Activated T-helper 2 cell treated with anti-CD3 and anti-CD28 coated beads, Interferon-gamma antibody, Interleukin-2, Interleukin-4, amounts not matched to agents 10 μg/mL and 5 μg/mL and 100 μg/mL, durations not matched to agents 14 hours and 24 hours and 36 hours (primary cell): ENCODE measurements at regions not wholly inside any gene's neighbourhood (a gene's known extent, or its start where the extent isn't known, plus 50 kb on each side); places are given as distances from the start of the nearest gene placed in this dataset.

Experiments used
- DNase-seq: peaks from one replicate; pipeline ENCODE4 v3.0.0; 2021; ENCODE audit warnings: low spot score
- H3K27ac Mint-ChIP-seq: one replicate; pipeline ENCODE4 v1.8.0; 2021; ENCODE audit warnings: mixed read lengths
- H3K27me3 Mint-ChIP-seq: one replicate; pipeline ENCODE4 v1.8.0; 2021; ENCODE audit warnings: low read depth, mixed read lengths
- H3K36me3 Mint-ChIP-seq: one replicate; pipeline ENCODE4 v1.8.0; 2021; ENCODE audit warnings: low read depth, mixed read lengths
- H3K4me1 Mint-ChIP-seq: one replicate; pipeline ENCODE4 v1.8.0; 2021; ENCODE audit warnings: low read depth, mixed read lengths
- H3K4me3 Mint-ChIP-seq: one replicate; pipeline ENCODE4 v1.8.0; 2021; ENCODE audit warnings: low read depth, mild to moderate bottlenecking, moderate library complexity, mixed read lengths
- H3K9me3 Mint-ChIP-seq: one replicate; pipeline ENCODE4 v1.8.0; 2021; ENCODE audit warnings: mixed read lengths
- intact Hi-C: fragments of 100-400 bp; cut with micrococcal nuclease; formaldehyde crosslinking; loops from one replicate; pipeline ENCODE4 v1.15.1; 2023

- H3K36me3 Mint-ChIP-seq: no peaks in the 10 kb centered on the region
- H3K9me3 Mint-ChIP-seq: no peaks in the 10 kb centered on the region
- H3K27me3 Mint-ChIP-seq: no peaks in the 10 kb centered on the region
- H3K4me1 Mint-ChIP-seq: no peaks in the 10 kb centered on the region
- intact Hi-C loops: no loop called here
- H3K27ac Mint-ChIP-seq: no peak overlapping the region
- H3K4me3 Mint-ChIP-seq: no peak overlapping the region
- DNase-seq: no peak
Measured at GRCh38 chr10:33734393-33735155, 400.1 kb upstream of the NRP1 start.

- Mint-ChIP-seq H3K27ac (no peak overlapping the region), H3K36me3 (no peaks in the 10 kb centered on the region), H3K4me1 (no peaks in the 10 kb centered on the region), H3K9me3 (no peaks in the 10 kb centered on the region), H3K27me3 (no peaks in the 10 kb centered on the region), H3K4me3 (no peak overlapping the region)
- no peak for DNase-seq
- intact Hi-C loops: no loop called here
Measured at GRCh38 chr10:33733058-33733457, 398.6 kb upstream of the NRP1 start.

DNA sequence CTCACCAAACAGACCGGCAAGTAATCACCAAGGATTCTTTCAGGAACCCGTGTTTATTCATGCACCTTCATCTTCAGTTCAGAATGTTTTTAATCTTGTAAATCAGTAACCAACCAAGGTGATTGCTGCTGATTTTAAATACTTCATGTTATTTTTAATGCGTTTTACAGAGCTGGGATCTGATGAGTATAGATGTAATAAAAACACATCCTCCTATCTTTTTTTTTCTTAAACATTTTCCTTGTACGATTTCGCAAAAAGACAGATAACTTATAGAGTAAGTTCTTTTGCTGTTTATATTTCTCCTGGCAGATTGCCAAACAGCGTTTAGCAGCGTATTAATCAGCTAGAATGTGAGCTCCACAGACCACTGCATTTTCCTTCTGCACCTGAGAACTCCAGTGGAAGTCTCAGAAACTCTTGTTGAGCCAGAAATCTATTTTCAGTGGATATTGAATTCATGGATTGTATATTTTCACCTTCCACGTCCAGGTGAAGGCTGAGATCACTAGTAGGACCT, 397.8 kb upstream of the NRP1 start:
- H3K36me3 Mint-ChIP-seq: no peaks in the 10 kb centered on the region
- H3K27ac Mint-ChIP-seq: no peak overlapping the region
- no peaks in the 10 kb centered on the region for H3K4me1 Mint-ChIP-seq
- H3K27me3 Mint-ChIP-seq: no peaks in the 10 kb centered on the region
- H3K9me3 Mint-ChIP-seq: no peaks in the 10 kb centered on the region
- intact Hi-C loops: no loop called here
- no peak for DNase-seq
- no peak overlapping the region for H3K4me3 Mint-ChIP-seq

DNA sequence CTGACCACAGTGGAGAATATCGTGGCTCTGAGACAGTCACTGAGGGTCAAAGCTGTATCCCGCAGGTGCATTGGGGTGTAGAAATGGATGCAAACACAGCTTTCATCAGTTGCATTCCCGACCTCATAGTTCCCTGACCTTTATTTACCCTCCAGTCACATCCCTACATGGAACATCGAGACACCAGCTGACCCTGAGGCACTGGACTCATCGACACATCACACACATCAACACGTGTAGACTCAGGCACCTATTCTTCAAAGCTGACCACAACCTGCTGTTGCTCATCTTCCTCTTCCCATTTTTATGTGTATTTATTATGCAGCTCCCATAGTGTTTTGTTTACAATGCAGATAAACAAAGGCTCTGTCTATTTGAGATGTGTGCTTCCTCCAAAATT, 396.9 kb upstream of the NRP1 start:
- H3K4me3 Mint-ChIP-seq: no peak overlapping the region
- H3K36me3 Mint-ChIP-seq: no peaks in the 10 kb centered on the region
- no peaks in the 10 kb centered on the region for H3K4me1 Mint-ChIP-seq
- no peaks in the 10 kb centered on the region for H3K9me3 Mint-ChIP-seq
- DNase-seq: no peak
- no peak overlapping the region for H3K27ac Mint-ChIP-seq
- intact Hi-C loops: no loop called here
- no peaks in the 10 kb centered on the region for H3K27me3 Mint-ChIP-seq

DNA sequence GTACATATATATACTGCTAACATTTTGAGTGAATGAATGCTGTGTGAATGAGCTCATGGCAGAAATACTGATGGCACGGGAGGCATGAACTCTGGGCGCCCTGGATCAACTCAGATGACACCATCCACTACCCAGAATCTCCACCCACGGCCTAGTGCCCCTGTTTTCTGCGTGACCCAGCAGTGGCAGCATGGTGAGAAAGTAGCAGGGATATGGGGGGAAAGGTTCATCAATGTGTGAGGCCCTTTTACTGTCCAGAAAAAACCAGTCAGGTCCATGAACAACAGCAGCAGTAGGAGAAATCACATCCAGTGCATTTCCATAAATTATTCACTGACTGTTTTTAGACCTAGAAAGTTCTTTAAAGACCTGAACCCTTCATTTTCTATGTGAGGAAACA, 391.0 kb upstream of the NRP1 start:
- DNase-seq: no peak
- Mint-ChIP-seq H3K36me3 (no peaks in the 10 kb centered on the region), H3K27ac (no peak overlapping the region), H3K9me3 (no peaks in the 10 kb centered on the region), H3K4me1 (no peaks in the 10 kb centered on the region), H3K27me3 (no peaks in the 10 kb centered on the region), H3K4me3 (no peak overlapping the region)
- intact Hi-C loops: no loop called here

- intact Hi-C loops: no loop called here
- H3K36me3 Mint-ChIP-seq: no peaks in the 10 kb centered on the region
- H3K4me3 Mint-ChIP-seq: no peak overlapping the region
- DNase-seq: no peak
- H3K27me3 Mint-ChIP-seq: no peaks in the 10 kb centered on the region
- H3K4me1 Mint-ChIP-seq: no peaks in the 10 kb centered on the region
- no peak overlapping the region for H3K27ac Mint-ChIP-seq
- H3K9me3 Mint-ChIP-seq: no peaks in the 10 kb centered on the region
Measured at GRCh38 chr10:33723181-33723580, 388.7 kb upstream of the NRP1 start.

DNA sequence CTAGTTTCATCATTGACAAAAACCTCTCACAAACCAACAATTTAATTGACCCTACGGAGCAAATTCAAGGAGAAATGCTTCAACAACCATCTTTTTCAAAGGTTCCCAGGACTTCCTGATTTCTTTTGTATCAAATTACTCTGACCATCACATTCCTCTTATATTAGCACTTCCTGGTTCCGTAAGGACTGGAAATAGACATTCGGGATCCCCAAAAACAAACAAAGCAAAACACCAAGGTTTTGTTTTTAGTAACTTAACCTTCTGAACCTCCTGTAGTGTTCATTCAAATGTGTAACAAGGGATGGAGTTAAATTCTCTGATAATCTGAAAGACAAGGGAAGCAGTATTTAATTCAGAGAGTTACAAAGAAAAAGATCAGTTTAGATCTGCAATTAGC, 387.6 kb upstream of the NRP1 start:
- Mint-ChIP-seq H3K4me1 (no peaks in the 10 kb centered on the region), H3K27ac (no peak overlapping the region), H3K27me3 (no peaks in the 10 kb centered on the region), H3K9me3 (no peaks in the 10 kb centered on the region), H3K4me3 (no peak overlapping the region), H3K36me3 (no peaks in the 10 kb centered on the region)
- no peak for DNase-seq
- intact Hi-C loops: no loop called here

DNA sequence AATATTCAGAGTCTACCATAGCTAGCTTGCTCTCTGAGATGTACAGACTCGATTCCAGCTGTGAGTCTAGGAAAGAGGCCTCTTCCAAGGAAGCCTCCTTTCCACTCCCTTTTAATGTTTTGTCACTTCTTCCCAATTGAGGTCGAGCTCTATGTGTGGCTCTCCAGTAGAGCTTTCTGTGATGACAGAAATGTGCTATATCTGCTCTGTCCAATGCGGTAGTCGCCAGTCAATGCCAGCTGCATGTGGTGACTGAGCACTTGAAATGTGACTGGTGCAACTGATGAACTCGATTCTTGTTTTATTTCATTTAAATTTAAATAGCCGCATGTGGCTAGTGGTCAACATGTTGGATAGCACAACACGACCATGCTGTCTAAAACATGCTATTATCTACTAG, 387.0 kb upstream of the NRP1 start:
- Mint-ChIP-seq H3K9me3 (no peaks in the 10 kb centered on the region), H3K36me3 (no peaks in the 10 kb centered on the region), H3K4me3 (no peak overlapping the region)

DNA sequence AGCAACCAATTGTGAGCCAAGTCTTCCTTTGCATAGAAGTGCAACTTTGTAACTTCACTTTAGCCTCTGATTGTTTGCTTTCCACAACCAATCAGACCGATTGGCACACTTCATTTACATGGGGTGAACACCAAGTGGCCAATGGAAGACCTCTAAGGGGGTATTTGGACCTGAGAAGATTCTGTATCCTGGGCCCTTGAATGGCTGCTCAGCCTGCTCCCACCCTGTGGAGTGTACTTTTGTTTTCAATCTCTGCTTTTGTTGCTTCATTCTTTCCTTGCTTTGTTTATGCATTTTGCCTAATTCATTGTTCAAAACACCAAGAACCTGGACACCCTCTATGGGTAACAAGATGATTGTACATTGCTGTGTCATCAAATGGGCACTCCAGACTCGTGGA, 385.7 kb upstream of the NRP1 start:
- Mint-ChIP-seq H3K27ac (no peak overlapping the region), H3K36me3 (no peaks in the 10 kb centered on the region), H3K9me3 (no peaks in the 10 kb centered on the region), H3K27me3 (no peaks in the 10 kb centered on the region), H3K4me3 (no peak overlapping the region), H3K4me1 (no peaks in the 10 kb centered on the region)
- intact Hi-C loops: no loop called here
- DNase-seq: no peak

More for the DNA sequence above, 387.0 kb upstream of the NRP1 start:
- intact Hi-C loops: no loop called here
- Mint-ChIP-seq H3K27me3 (no peaks in the 10 kb centered on the region), H3K4me1 (no peaks in the 10 kb centered on the region), H3K27ac (no peak overlapping the region)
- DNase-seq: no peak

GRCh38 chr10:33719005-33719703, 384.7 kb upstream of the NRP1 start:
- no peak overlapping the region for H3K27ac Mint-ChIP-seq

DNA sequence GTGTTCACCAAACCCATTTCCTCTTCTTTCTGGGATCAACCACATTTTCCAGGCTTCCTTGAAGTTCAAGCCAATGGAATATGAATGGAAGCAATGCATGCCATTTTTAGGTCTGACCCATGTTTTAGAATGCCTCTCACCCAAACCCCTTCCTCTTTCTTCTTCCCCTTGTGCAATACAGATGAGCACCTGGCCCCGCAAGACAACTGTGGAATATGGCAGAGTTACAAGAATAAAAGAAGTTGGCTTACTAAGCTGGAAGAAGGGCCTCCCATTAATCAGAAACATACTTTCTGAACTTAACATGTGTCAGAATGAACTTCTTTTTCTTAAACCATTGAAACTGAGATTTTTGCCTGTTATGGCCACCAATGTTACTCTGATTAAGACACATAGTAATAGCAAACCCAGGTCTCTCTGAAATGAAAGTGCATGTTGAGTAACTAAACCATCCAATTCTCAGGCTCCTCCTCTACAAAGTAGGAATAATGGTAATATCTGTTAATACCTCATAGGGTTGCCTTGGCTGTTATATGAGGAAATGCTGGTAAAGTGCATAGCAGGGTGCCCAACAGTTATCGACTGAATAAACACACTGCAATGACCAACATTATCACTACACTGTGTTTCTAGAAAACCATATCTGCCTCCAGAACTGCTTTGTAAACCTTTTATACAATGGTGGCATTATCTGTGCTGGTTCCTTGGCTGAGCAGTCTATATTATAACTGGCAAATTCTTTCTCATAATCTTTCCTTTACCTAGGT, 382.2 kb upstream of the NRP1 start:
- no peaks in the 10 kb centered on the region for H3K27me3 Mint-ChIP-seq
- DNase-seq: no peak
- intact Hi-C loops: no loop called here
- no peak overlapping the region for H3K4me3 Mint-ChIP-seq
- H3K9me3 Mint-ChIP-seq: no peaks in the 10 kb centered on the region
- H3K4me1 Mint-ChIP-seq: no peaks in the 10 kb centered on the region
- H3K36me3 Mint-ChIP-seq: no peaks in the 10 kb centered on the region
- H3K27ac Mint-ChIP-seq: no peak overlapping the region

More at GRCh38 chr10:33719005-33719703, 384.7 kb upstream of the NRP1 start:
- no peak overlapping the region for H3K4me3 Mint-ChIP-seq
- no peaks in the 10 kb centered on the region for H3K4me1 Mint-ChIP-seq
- DNase-seq: no peak
- H3K36me3 Mint-ChIP-seq: no peaks in the 10 kb centered on the region
- no peaks in the 10 kb centered on the region for H3K9me3 Mint-ChIP-seq
- intact Hi-C loops: no loop called here
- H3K27me3 Mint-ChIP-seq: no peaks in the 10 kb centered on the region

- Mint-ChIP-seq H3K9me3 (no peaks in the 10 kb centered on the region), H3K27me3 (no peaks in the 10 kb centered on the region)
Measured at GRCh38 chr10:33715303-33715975, 381.0 kb upstream of the NRP1 start.

More at GRCh38 chr10:33715303-33715975, 381.0 kb upstream of the NRP1 start:
- Mint-ChIP-seq H3K4me3 (no peak overlapping the region), H3K36me3 (no peaks in the 10 kb centered on the region), H3K27ac (no peak overlapping the region), H3K4me1 (no peaks in the 10 kb centered on the region)
- intact Hi-C loops: no loop called here
- DNase-seq: no peak
